Vagina (tissue), 2 donors: ENCODE measurements at regions not wholly inside any gene's neighbourhood (a gene's known extent, or its start where the extent isn't known, plus 50 kb on each side); places are given as distances from the start of the nearest gene placed in this dataset.

ENCODE experiments used
- CTCF ChIP-seq, 3 experiments: fragments of 450-650 bp in 2 of 3; fragments of 200-600 bp in 1 of 3; sonication (generic) in 1 of 3; IDR thresholded peaks; one replicate each; pipeline ENCODE4 v1.5.1; 2017 to 2019; ENCODE audit warnings: antibody characterized with exemption in 3 of 3, mild to moderate bottlenecking in 2 of 3, moderate library complexity in 2 of 3
- POLR2A ChIP-seq, 2 donors: fragments of 450-650 bp; IDR thresholded peaks; one replicate each; pipeline ENCODE4 v1.6.1; 2017; ENCODE audit warnings: antibody characterized with exemption in 2 of 2, mild to moderate bottlenecking in 2 of 2, moderate library complexity in 2 of 2
- POLR2AphosphoS5 ChIP-seq, 2 donors: sonication (generic); formaldehyde crosslinking; IDR thresholded peaks; one replicate each; pipeline ENCODE4 v1.9.0; 2017; ENCODE audit warnings: antibody characterized with exemption in 2 of 2, mild to moderate bottlenecking in 2 of 2, low read depth in 1 of 2; ENCODE audit not compliant: insufficient read depth in 1 of 2

- no peak for TF ChIP-seq CTCF (IDR thresholded peaks at IDR 0.05)
- no peak for TF ChIP-seq POLR2AphosphoS5 (IDR thresholded peaks at IDR 0.05; ENCODE audit: insufficient read depth in 1 of 2, low read depth in 1 of 2)
- no peak for TF ChIP-seq POLR2A (IDR thresholded peaks at IDR 0.05)
These were observed 238.1 kb downstream of the FBXO8 start for GRCh38 chr4:174045381-174045780.
